ENCODE measurements at regions not wholly inside any gene's neighbourhood (a gene's known extent, or its start where the extent isn't known, plus 50 kb on each side); places are given as distances from the start of the nearest gene placed in this dataset.

- no peak for TF ChIP-seq CTCF (IDR thresholded peaks at IDR 0.05; ENCODE audit: low read depth, low read length, missing input control)
- TF ChIP-seq FOXA1 (IDR thresholded peaks at IDR 0.05), result no peak
- no peak for TF ChIP-seq ZBTB33 (IDR thresholded peaks at IDR 0.05)
- TF ChIP-seq YY1 (IDR thresholded peaks at IDR 0.05), result no peak
- TF ChIP-seq EGR1 (IDR thresholded peaks at IDR 0.05; ENCODE audit: low read depth in 2 of 2), result no peak
These were observed 366.9 kb downstream of the TNS3 start for GRCh38 chr7:47215049-47215448.

Data from liver (tissue), 3 donors.